Keratinocyte (primary cell): ENCODE measurements at regions not wholly inside any gene's neighbourhood (a gene's known extent, or its start where the extent isn't known, plus 50 kb on each side); places are given as distances from the start of the nearest gene placed in this dataset.
"Not testable (repeated sequence)": the region's sequence is repeated elsewhere in the genome, so short reads cannot be mapped to it uniquely, and the experiment has no call there.

Experiments used
- DNase-seq: peaks from one replicate; pipeline ENCODE4 v3.0.0-alpha.2; 2011; ENCODE audit warnings: low read depth, missing footprints, low spot score
- FAIRE-seq: peaks from 2 replicates; lab custom pipeline; 2011; peaks lifted over from hg19 to GRCh38; lab: Jason Lieb, UNC
- H2AFZ ChIP-seq: 2 replicates; pipeline ENCODE4 v1.6.0; 2012; ENCODE audit warnings: low read length, control low read depth, inconsistent platforms; ENCODE audit not compliant: control insufficient read depth
- H3K27ac ChIP-seq: 2 replicates; pipeline ENCODE4 v1.5.1; 2011; ENCODE audit warnings: low read length; ENCODE audit not compliant: control insufficient read depth, insufficient read depth
- H3K27me3 ChIP-seq: 3 replicates; pipeline ENCODE4 v1.6.0; 2011; ENCODE audit warnings: low read length; ENCODE audit not compliant: control insufficient read depth, insufficient read depth; ENCODE audit errors: extremely low read depth
- H3K36me3 ChIP-seq, 2 experiments: 2 replicates in 1 of 2; 3 replicates in 1 of 2; pipeline ENCODE4 v1.5.1; 2011; ENCODE audit warnings: low read length in 2 of 2, mild to moderate bottlenecking in 1 of 2; ENCODE audit not compliant: control insufficient read depth in 2 of 2, insufficient read depth in 2 of 2; ENCODE audit errors: extremely low read depth in 1 of 2
- H3K4me1 ChIP-seq: 3 replicates; pipeline ENCODE4 v1.5.1; 2011; ENCODE audit warnings: low read length; ENCODE audit not compliant: control insufficient read depth, insufficient read depth; ENCODE audit errors: extremely low read depth
- H3K4me2 ChIP-seq: 3 replicates; pipeline ENCODE4 v1.6.0; 2011; ENCODE audit warnings: low read depth, low read length; ENCODE audit not compliant: control insufficient read depth, insufficient read depth; ENCODE audit errors: extremely low read depth
- H3K4me3 ChIP-seq, 3 experiments: fragments of 200-600 bp in 1 of 3; sonication (generic) in 1 of 3; 2 replicates in 2 of 3; 3 replicates in 1 of 3; pipeline ENCODE4 v1.5.1; 2011 to 2016; ENCODE audit warnings: low read length in 3 of 3, mild to moderate bottlenecking in 3 of 3, control low read depth in 2 of 3, inconsistent platforms in 1 of 3, low read depth in 1 of 3, mixed read lengths in 1 of 3, mixed run types in 1 of 3, moderate library complexity in 1 of 3; ENCODE audit not compliant: control insufficient read depth in 2 of 3, insufficient read depth in 2 of 3; ENCODE audit errors: extremely low read depth in 1 of 3
- H3K79me2 ChIP-seq: 2 replicates; pipeline ENCODE4 v1.6.0; 2012; ENCODE audit warnings: low read length; ENCODE audit not compliant: control insufficient read depth, insufficient read depth
- H3K9ac ChIP-seq: 3 replicates; pipeline ENCODE4 v1.6.0; 2011; ENCODE audit warnings: low read length; ENCODE audit not compliant: control insufficient read depth, insufficient read depth; ENCODE audit errors: extremely low read depth
- H3K9me1 ChIP-seq: 3 replicates; pipeline ENCODE4 v1.6.0; 2011; ENCODE audit warnings: low read length; ENCODE audit not compliant: control insufficient read depth, insufficient read depth; ENCODE audit errors: extremely low read depth
- H3K9me3 ChIP-seq: 2 replicates; pipeline ENCODE4 v1.5.1; 2012; ENCODE audit warnings: low read depth, low read length; ENCODE audit not compliant: control insufficient read depth
- H4K20me1 ChIP-seq: 3 replicates; pipeline ENCODE4 v1.6.0; 2011; ENCODE audit warnings: low read length; ENCODE audit not compliant: control insufficient read depth, insufficient read depth; ENCODE audit errors: extremely low read depth
- CTCF ChIP-seq, 3 experiments: IDR thresholded peaks in 1 of 3; conservative IDR thresholded peaks in 1 of 3; optimal IDR thresholded peaks in 1 of 3; 2 replicates in 2 of 3; 3 replicates in 1 of 3; pipeline versions ENCODE3 to v1.5.1; 2011; ENCODE audit warnings: low read length in 3 of 3, mild to moderate bottlenecking in 3 of 3, moderate library complexity in 2 of 3, control low read depth in 1 of 3, inconsistent platforms in 1 of 3; ENCODE audit not compliant: insufficient read depth in 2 of 3; ENCODE audit errors: extremely low read depth in 1 of 3
- EZH2 ChIP-seq: IDR thresholded peaks from one replicate; pipeline ENCODE4 v1.6.1; 2012; ENCODE audit warnings: inconsistent platforms, mild to moderate bottlenecking, low read length, moderate library complexity
- dilution Hi-C: fragments of 300-500 bp; cut with MboI; formaldehyde crosslinking; loops from one replicate; pipeline ENCODE4 v1.7.0; 2020; ENCODE audit warnings: low sequenced_read_pairs; ENCODE audit not compliant: extremely low pct_ligation_motif_present

GRCh38 chr6:121596441-121596840, 161.0 kb downstream of the GJA1 start:
- no peak overlapping the region for H3K27ac ChIP-seq
- H3K4me3 ChIP-seq, result no peak overlapping the region
- no peaks in the 10 kb centered on the region for H3K9me1 ChIP-seq
- FAIRE-seq, result no peak
- H3K4me1 ChIP-seq, result peaks cover 21% of the 10 kb centered on the region
- no peak overlapping the region for H3K9ac ChIP-seq
- no peak overlapping the region for H2AFZ ChIP-seq
- no peak overlapping the region for H3K4me2 ChIP-seq
- no peaks in the 10 kb centered on the region for H4K20me1 ChIP-seq
- no peaks in the 10 kb centered on the region for H3K9me3 ChIP-seq
- dilution Hi-C loops, result no loop called here
- H3K36me3 ChIP-seq, result no peaks in the 10 kb centered on the region
- no peak for DNase-seq
- H3K27me3 ChIP-seq, result no peaks in the 10 kb centered on the region
- H3K79me2 ChIP-seq, result no peaks in the 10 kb centered on the region
- TF ChIP-seq CTCF (optimal IDR thresholded peaks at IDR 0.05 in 1 of 3, IDR thresholded peaks at IDR 0.05 in 1 of 3, conservative IDR thresholded peaks at IDR 0.05 in 1 of 3; ENCODE audit: extremely low read depth in 1 of 3, insufficient read depth in 2 of 3, low read length in 3 of 3) (no peak), EZH2 (no peak)

GRCh38 chr6:121597654-121598053, 162.2 kb downstream of the GJA1 start:
- H3K4me1 ChIP-seq, result peaks cover 14% of the 10 kb centered on the region
- H3K9ac ChIP-seq, result no peak overlapping the region
- H4K20me1 ChIP-seq, result no peaks in the 10 kb centered on the region
- no peaks in the 10 kb centered on the region for H3K9me3 ChIP-seq
- no peaks in the 10 kb centered on the region for H3K27me3 ChIP-seq
- H3K36me3 ChIP-seq, result no peaks in the 10 kb centered on the region
- no peaks in the 10 kb centered on the region for H3K9me1 ChIP-seq
- H3K4me2 ChIP-seq, result peak overlapping the region; percentile 23
- TF ChIP-seq CTCF (optimal IDR thresholded peaks at IDR 0.05 in 1 of 3, IDR thresholded peaks at IDR 0.05 in 1 of 3, conservative IDR thresholded peaks at IDR 0.05 in 1 of 3; ENCODE audit: extremely low read depth in 1 of 3, insufficient read depth in 2 of 3, low read length in 3 of 3), result no peak
- TF ChIP-seq EZH2, result no peak
- dilution Hi-C loops, result no loop called here
- peak overlapping the region; percentile 96 for H2AFZ ChIP-seq
- DNase-seq (no peak), FAIRE-seq (peak; percentile 83)
- H3K79me2 ChIP-seq, result no peaks in the 10 kb centered on the region
- H3K27ac ChIP-seq, result no peak overlapping the region
- no peak overlapping the region for H3K4me3 ChIP-seq

- DNase-seq, H3K9ac ChIP-seq, FAIRE-seq, H4K20me1 ChIP-seq, H3K4me1 ChIP-seq, H3K27ac ChIP-seq, dilution Hi-C loops, H3K79me2 ChIP-seq, H3K9me3 ChIP-seq, H3K27me3 ChIP-seq, H3K9me1 ChIP-seq, H3K36me3 ChIP-seq: not testable (repeated sequence)
- peak overlapping the region in 1 of 3 experiments; percentile 20 for H3K4me3 ChIP-seq
- peak overlapping the region; percentile 80 for H2AFZ ChIP-seq
- H3K4me2 ChIP-seq, result peak overlapping the region; percentile 39
These were observed 163.9 kb downstream of the GJA1 start for GRCh38 chr6:121599331-121599730.
